Osteocyte (in vitro differentiated cells): ENCODE measurements at regions not wholly inside any gene's neighbourhood (a gene's known extent, or its start where the extent isn't known, plus 50 kb on each side); places are given as distances from the start of the nearest gene placed in this dataset.

Experiments used
- DNase-seq: peaks from one replicate; pipeline ENCODE4 v3.0.0; 2021; ENCODE audit warnings: mixed read lengths; ENCODE audit not compliant: unreplicated experiment; ENCODE audit errors: extremely low spot score
- H3K27ac Mint-ChIP-seq: one replicate; pipeline ENCODE4 v1.8.0; 2021; ENCODE audit warnings: mild to moderate bottlenecking, mixed read lengths; ENCODE audit not compliant: unreplicated experiment
- H3K27me3 Mint-ChIP-seq: one replicate; pipeline ENCODE4 v1.8.0; 2021; ENCODE audit warnings: mixed read lengths; ENCODE audit not compliant: unreplicated experiment
- H3K36me3 Mint-ChIP-seq: one replicate; pipeline ENCODE4 v1.8.0; 2021; ENCODE audit warnings: mixed read lengths; ENCODE audit not compliant: unreplicated experiment
- H3K4me1 Mint-ChIP-seq: one replicate; pipeline ENCODE4 v1.8.0; 2021; ENCODE audit warnings: mixed read lengths; ENCODE audit not compliant: unreplicated experiment
- H3K4me3 Mint-ChIP-seq: one replicate; pipeline ENCODE4 v1.8.0; 2021; ENCODE audit warnings: mild to moderate bottlenecking, moderate library complexity, mixed read lengths; ENCODE audit not compliant: unreplicated experiment
- H3K9me3 Mint-ChIP-seq: one replicate; pipeline ENCODE4 v1.8.0; 2021; ENCODE audit warnings: mixed read lengths; ENCODE audit not compliant: unreplicated experiment
- TF ChIP-seq, protein P1 (sequence below): fragments of 200-600 bp; sonication (generic); IDR thresholded peaks from 2 replicates; pipeline ENCODE4 v1.5.0; 2021; ENCODE audit warnings: antibody characterized with exemption, mild to moderate bottlenecking, moderate library complexity

DNA sequence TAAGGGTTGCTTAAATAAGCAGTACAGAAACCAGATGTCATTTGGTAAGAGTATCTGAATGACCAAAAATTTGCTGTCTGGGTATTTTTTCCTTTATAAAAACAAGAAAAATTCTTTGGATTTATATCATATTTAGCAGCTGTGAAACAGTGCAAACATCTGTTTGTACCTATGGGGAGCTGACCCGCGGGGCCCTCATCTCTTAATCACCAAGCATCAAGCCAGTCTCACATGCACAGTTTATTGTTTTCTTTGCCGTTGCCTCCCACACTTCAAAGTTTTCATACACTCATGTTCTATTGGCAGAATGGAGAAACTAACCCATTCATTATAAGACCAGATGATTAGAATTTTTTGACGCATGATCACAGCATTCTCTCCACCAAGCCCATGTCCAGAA, 142.2 kb downstream of the BMP4 start:
- no peak overlapping the region for H3K4me3 Mint-ChIP-seq
- no peak for DNase-seq
- H3K36me3 Mint-ChIP-seq, result no peaks in the 10 kb centered on the region
- TF ChIP-seq, protein P1, sequence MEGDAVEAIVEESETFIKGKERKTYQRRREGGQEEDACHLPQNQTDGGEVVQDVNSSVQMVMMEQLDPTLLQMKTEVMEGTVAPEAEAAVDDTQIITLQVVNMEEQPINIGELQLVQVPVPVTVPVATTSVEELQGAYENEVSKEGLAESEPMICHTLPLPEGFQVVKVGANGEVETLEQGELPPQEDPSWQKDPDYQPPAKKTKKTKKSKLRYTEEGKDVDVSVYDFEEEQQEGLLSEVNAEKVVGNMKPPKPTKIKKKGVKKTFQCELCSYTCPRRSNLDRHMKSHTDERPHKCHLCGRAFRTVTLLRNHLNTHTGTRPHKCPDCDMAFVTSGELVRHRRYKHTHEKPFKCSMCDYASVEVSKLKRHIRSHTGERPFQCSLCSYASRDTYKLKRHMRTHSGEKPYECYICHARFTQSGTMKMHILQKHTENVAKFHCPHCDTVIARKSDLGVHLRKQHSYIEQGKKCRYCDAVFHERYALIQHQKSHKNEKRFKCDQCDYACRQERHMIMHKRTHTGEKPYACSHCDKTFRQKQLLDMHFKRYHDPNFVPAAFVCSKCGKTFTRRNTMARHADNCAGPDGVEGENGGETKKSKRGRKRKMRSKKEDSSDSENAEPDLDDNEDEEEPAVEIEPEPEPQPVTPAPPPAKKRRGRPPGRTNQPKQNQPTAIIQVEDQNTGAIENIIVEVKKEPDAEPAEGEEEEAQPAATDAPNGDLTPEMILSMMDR, result no peak
- H3K27ac Mint-ChIP-seq, result peak overlapping the region; percentile 60
- peaks cover 4% of the 10 kb centered on the region for H3K27me3 Mint-ChIP-seq
- H3K9me3 Mint-ChIP-seq, result peaks cover 5% of the 10 kb centered on the region
- peaks cover 22% of the 10 kb centered on the region for H3K4me1 Mint-ChIP-seq

DNA sequence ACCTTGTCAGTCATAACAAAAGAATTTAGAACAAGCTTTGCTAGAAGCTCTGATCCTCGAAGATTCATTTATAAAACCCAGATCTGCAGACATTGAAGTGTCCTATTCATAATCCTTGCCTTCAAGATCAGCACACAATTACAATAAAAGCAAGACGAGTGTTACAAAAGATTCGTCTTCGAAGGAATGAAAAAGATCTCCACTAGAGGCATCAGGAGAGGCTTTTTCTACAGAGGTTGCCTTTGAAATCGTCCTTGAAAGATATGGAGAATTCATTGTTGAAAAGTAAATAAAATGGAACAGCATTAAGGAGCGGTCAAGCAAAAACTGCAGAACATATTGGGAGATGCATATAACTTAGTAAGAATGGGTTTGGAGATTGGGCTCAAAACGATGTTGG, 146.4 kb downstream of the BMP4 start:
- Mint-ChIP-seq H3K27me3 (peaks cover 4% of the 10 kb centered on the region), H3K27ac (no peak overlapping the region), H3K4me3 (no peak overlapping the region), H3K36me3 (no peaks in the 10 kb centered on the region), H3K9me3 (no peaks in the 10 kb centered on the region), H3K4me1 (peaks cover 33% of the 10 kb centered on the region)
- TF ChIP-seq, protein P1, result no peak
- DNase-seq, result no peak

DNA sequence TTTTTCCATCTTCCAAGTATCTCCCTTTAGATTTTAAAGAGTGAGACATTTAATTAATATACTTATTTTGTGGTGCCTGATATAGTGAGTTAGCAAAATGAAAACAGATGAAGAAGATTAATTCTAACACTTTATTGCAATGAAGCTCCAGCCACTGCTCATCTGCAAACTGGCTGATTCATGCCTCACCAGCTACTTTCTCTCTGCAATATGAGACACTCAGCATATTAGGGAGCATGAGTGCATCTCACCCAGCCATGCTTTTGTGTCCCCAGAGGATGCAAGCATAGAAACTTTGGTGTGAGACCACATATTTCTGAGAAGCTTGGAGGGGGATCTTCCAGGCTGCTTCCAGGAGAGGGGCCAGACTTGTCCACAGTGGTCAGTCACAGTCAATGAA, 148.6 kb downstream of the BMP4 start:
- TF ChIP-seq, protein P1, result no peak
- H3K9me3 Mint-ChIP-seq, result no peaks in the 10 kb centered on the region
- no peaks in the 10 kb centered on the region for H3K36me3 Mint-ChIP-seq
- no peak overlapping the region for H3K27ac Mint-ChIP-seq
- peaks cover 13% of the 10 kb centered on the region for H3K4me1 Mint-ChIP-seq
- H3K27me3 Mint-ChIP-seq, result peaks cover 4% of the 10 kb centered on the region
- no peak overlapping the region for H3K4me3 Mint-ChIP-seq
- no peak for DNase-seq

- Mint-ChIP-seq H3K9me3 (no peaks in the 10 kb centered on the region), H3K4me3 (no peak overlapping the region), H3K36me3 (no peaks in the 10 kb centered on the region), H3K4me1 (peaks cover 11% of the 10 kb centered on the region), H3K27me3 (peaks cover 4% of the 10 kb centered on the region), H3K27ac (no peak overlapping the region)
- DNase-seq, result no peak
- TF ChIP-seq, protein P1, result no peak
Observed at GRCh38 chr14:53807542-53807941, 149.1 kb downstream of the BMP4 start.

DNA sequence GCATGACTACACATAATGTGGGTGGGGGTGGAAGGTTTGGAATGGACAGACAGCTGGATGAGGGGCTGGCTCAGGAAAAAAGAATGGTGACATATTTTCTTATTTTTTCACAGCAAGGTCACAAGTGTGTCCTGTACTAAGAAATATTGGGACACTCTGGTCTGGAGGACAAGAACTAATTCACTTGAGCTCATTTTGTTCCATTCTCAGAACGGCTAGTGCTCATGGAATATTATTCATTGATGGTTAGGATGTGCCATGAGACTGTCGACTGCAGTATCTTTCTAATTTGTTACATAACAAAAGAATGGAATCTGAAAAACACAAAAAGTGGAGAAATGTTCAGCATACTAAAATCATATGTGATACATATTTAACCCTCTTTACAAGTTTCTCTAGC, 149.5 kb downstream of the BMP4 start:
- no peak for DNase-seq
- H3K4me1 Mint-ChIP-seq, result peaks cover 11% of the 10 kb centered on the region
- H3K9me3 Mint-ChIP-seq, result peaks cover 3% of the 10 kb centered on the region
- no peaks in the 10 kb centered on the region for H3K36me3 Mint-ChIP-seq
- peaks cover 4% of the 10 kb centered on the region for H3K27me3 Mint-ChIP-seq
- no peak overlapping the region for H3K4me3 Mint-ChIP-seq
- TF ChIP-seq, protein P1, result no peak
- no peak overlapping the region for H3K27ac Mint-ChIP-seq
